Stimulated activated naive B cell treated with anti-CD40 and anti-IgM and Interleukin-4, amounts not matched to agents 10 μg/mL and 1 μg/mL and 100 μg/mL, for 72 hours (primary cell): ENCODE measurements at regions not wholly inside any gene's neighbourhood (a gene's known extent, or its start where the extent isn't known, plus 50 kb on each side); places are given as distances from the start of the nearest gene placed in this dataset.

Experiments
- ATAC-seq, 2 donors: fragments of 150-1000 bp; cut with Tn5 transposase; replicated peaks; 2 replicates each; pipeline ENCODE4 v1.10.0; 2021; ENCODE audit warnings: moderate library complexity in 1 of 2
- DNase-seq: peaks from one replicate; pipeline ENCODE4 v3.0.0; 2021
- H3K27ac Mint-ChIP-seq: one replicate; pipeline ENCODE4 v1.8.0; 2022; ENCODE audit warnings: mild to moderate bottlenecking, mixed read lengths
- H3K27me3 Mint-ChIP-seq, 2 donors: one replicate each; pipeline ENCODE4 v1.8.0; 2022; ENCODE audit warnings: mixed read lengths in 2 of 2
- H3K36me3 Mint-ChIP-seq, 2 donors: one replicate each; pipeline ENCODE4 v1.8.0; 2022; ENCODE audit warnings: mixed read lengths in 2 of 2, mild to moderate bottlenecking in 1 of 2
- H3K4me1 Mint-ChIP-seq, 2 donors: one replicate each; pipeline ENCODE4 v1.8.0; 2022; ENCODE audit warnings: mixed read lengths in 2 of 2, mild to moderate bottlenecking in 1 of 2
- H3K4me3 Mint-ChIP-seq, 2 donors: one replicate each; pipeline ENCODE4 v1.8.0; 2022; ENCODE audit warnings: mild to moderate bottlenecking in 2 of 2, mixed read lengths in 2 of 2, moderate library complexity in 1 of 2
- H3K9me3 Mint-ChIP-seq, 2 donors: one replicate each; pipeline ENCODE4 v1.8.0; 2022; ENCODE audit warnings: mixed read lengths in 2 of 2, mild to moderate bottlenecking in 1 of 2

- Mint-ChIP-seq H3K36me3 (no peaks in the 10 kb centered on the region), H3K27ac (no peak overlapping the region), H3K27me3 (peaks cover 26 to 31% of the 10 kb centered on the region in 2 donors), H3K4me3 (no peak overlapping the region), H3K4me1 (no peaks in the 10 kb centered on the region), H3K9me3 (no peaks in the 10 kb centered on the region)
- ATAC-seq (no peak), DNase-seq (no peak)
Observed at GRCh38 chr10:118537623-118538022, 57.8 kb downstream of the PRLHR start.

GRCh38 chr10:118534136-118534535, 61.3 kb downstream of the PRLHR start:
- Mint-ChIP-seq H3K4me3 (no peak overlapping the region), H3K9me3 (no peaks in the 10 kb centered on the region), H3K27ac (no peak overlapping the region), H3K27me3 (peaks cover 6 to 10% of the 10 kb centered on the region in 2 donors), H3K36me3 (no peaks in the 10 kb centered on the region), H3K4me1 (no peaks in the 10 kb centered on the region)
- ATAC-seq, result no peak
- no peak for DNase-seq

GRCh38 chr10:118531105-118531852, 64.2 kb downstream of the PRLHR start:
- DNase-seq (no peak), ATAC-seq (no peak)
- no peaks in the 10 kb centered on the region for H3K36me3 Mint-ChIP-seq
- H3K9me3 Mint-ChIP-seq, result no peaks in the 10 kb centered on the region
- H3K4me3 Mint-ChIP-seq, result no peak overlapping the region
- peaks cover 16% of the 10 kb centered on the region in 2 donors for H3K27me3 Mint-ChIP-seq
- H3K4me1 Mint-ChIP-seq, result no peaks in the 10 kb centered on the region
- no peak overlapping the region for H3K27ac Mint-ChIP-seq

GRCh38 chr10:118528426-118528825, 67.0 kb downstream of the PRLHR start:
- Mint-ChIP-seq H3K36me3 (no peaks in the 10 kb centered on the region), H3K27me3 (peaks cover 16 to 19% of the 10 kb centered on the region in 2 donors), H3K27ac (no peak overlapping the region), H3K4me1 (no peaks in the 10 kb centered on the region), H3K9me3 (peaks cover 0 to 3% of the 10 kb centered on the region in 2 donors), H3K4me3 (no peak overlapping the region)
- no peak for DNase-seq
- ATAC-seq, result no peak

- Mint-ChIP-seq H3K27me3 (peaks cover 16 to 19% of the 10 kb centered on the region in 2 donors), H3K9me3 (peaks cover 2 to 3% of the 10 kb centered on the region in 2 donors), H3K36me3 (no peaks in the 10 kb centered on the region), H3K4me1 (no peaks in the 10 kb centered on the region), H3K27ac (no peak overlapping the region), H3K4me3 (no peak overlapping the region)
- DNase-seq, result no peak
- no peak for ATAC-seq
Observed at GRCh38 chr10:118523775-118524174, 71.7 kb downstream of the PRLHR start.

GRCh38 chr10:118522791-118523498, 72.5 kb downstream of the PRLHR start:
- H3K36me3 Mint-ChIP-seq, result no peaks in the 10 kb centered on the region
- ATAC-seq (no peak), DNase-seq (no peak)
- peaks cover 6 to 7% of the 10 kb centered on the region in 2 donors for H3K9me3 Mint-ChIP-seq
- peaks cover 10 to 14% of the 10 kb centered on the region in 2 donors for H3K27me3 Mint-ChIP-seq
- H3K4me3 Mint-ChIP-seq, result no peak overlapping the region
- no peaks in the 10 kb centered on the region for H3K4me1 Mint-ChIP-seq
- no peak overlapping the region for H3K27ac Mint-ChIP-seq

- DNase-seq, result no peak
- peaks cover 6 to 7% of the 10 kb centered on the region in 2 donors for H3K9me3 Mint-ChIP-seq
- H3K4me3 Mint-ChIP-seq, result no peak overlapping the region
- H3K27ac Mint-ChIP-seq, result no peak overlapping the region
- no peaks in the 10 kb centered on the region for H3K4me1 Mint-ChIP-seq
- no peak for ATAC-seq
- H3K27me3 Mint-ChIP-seq, result peaks cover under 1 to 9% of the 10 kb centered on the region in 2 donors
- H3K36me3 Mint-ChIP-seq, result no peaks in the 10 kb centered on the region
Observed at GRCh38 chr10:118521415-118522117, 73.9 kb downstream of the PRLHR start.

- Mint-ChIP-seq H3K4me1 (no peaks in the 10 kb centered on the region), H3K4me3 (no peak overlapping the region), H3K27me3 (peaks cover 0 to 11% of the 10 kb centered on the region in 2 donors), H3K9me3 (peaks cover 4 to 8% of the 10 kb centered on the region in 2 donors), H3K27ac (no peak overlapping the region), H3K36me3 (no peaks in the 10 kb centered on the region)
- no peak for DNase-seq
- no peak for ATAC-seq
Observed at GRCh38 chr10:118520116-118520742, 75.2 kb downstream of the PRLHR start.

GRCh38 chr10:118518095-118518494, 77.4 kb downstream of the PRLHR start:
- DNase-seq (no peak), ATAC-seq (no peak)
- Mint-ChIP-seq H3K27me3 (peaks cover 0 to 11% of the 10 kb centered on the region in 2 donors), H3K27ac (no peak overlapping the region), H3K4me3 (no peak overlapping the region), H3K9me3 (peaks cover 4 to 8% of the 10 kb centered on the region in 2 donors), H3K4me1 (no peaks in the 10 kb centered on the region), H3K36me3 (no peaks in the 10 kb centered on the region)

- H3K9me3 Mint-ChIP-seq, result peaks cover 4 to 8% of the 10 kb centered on the region in 2 donors
- DNase-seq (no peak), ATAC-seq (no peak)
- peaks cover 0 to 6% of the 10 kb centered on the region in 2 donors for H3K27me3 Mint-ChIP-seq
- no peak overlapping the region for H3K27ac Mint-ChIP-seq
- no peak overlapping the region for H3K4me3 Mint-ChIP-seq
- no peaks in the 10 kb centered on the region for H3K4me1 Mint-ChIP-seq
- H3K36me3 Mint-ChIP-seq, result no peaks in the 10 kb centered on the region
Observed at GRCh38 chr10:118516716-118517115, 78.7 kb downstream of the PRLHR start.

GRCh38 chr10:118513174-118513573, 82.3 kb downstream of the PRLHR start:
- ATAC-seq, result no peak
- Mint-ChIP-seq H3K4me3 (no peak overlapping the region), H3K36me3 (no peaks in the 10 kb centered on the region)

GRCh38 chr10:118511711-118512110, 83.7 kb downstream of the PRLHR start:
- Mint-ChIP-seq H3K4me3 (no peak overlapping the region), H3K9me3 (peaks cover 0 to 1% of the 10 kb centered on the region in 2 donors), H3K36me3 (no peaks in the 10 kb centered on the region), H3K4me1 (no peaks in the 10 kb centered on the region), H3K27ac (no peak overlapping the region), H3K27me3 (peaks cover 0 to 6% of the 10 kb centered on the region in 2 donors)
- ATAC-seq (no peak), DNase-seq (no peak)

More at GRCh38 chr10:118513174-118513573, 82.3 kb downstream of the PRLHR start:
- Mint-ChIP-seq H3K27ac (no peak overlapping the region), H3K27me3 (peaks cover 0 to 6% of the 10 kb centered on the region in 2 donors), H3K4me1 (no peaks in the 10 kb centered on the region), H3K9me3 (peaks cover 1 to 2% of the 10 kb centered on the region in 2 donors)
- DNase-seq, result no peak

GRCh38 chr10:118508863-118509262, 86.6 kb downstream of the PRLHR start:
- DNase-seq, result no peak
- no peaks in the 10 kb centered on the region for H3K9me3 Mint-ChIP-seq
- H3K27ac Mint-ChIP-seq, result no peak overlapping the region
- no peaks in the 10 kb centered on the region for H3K4me1 Mint-ChIP-seq
- H3K27me3 Mint-ChIP-seq, result peaks cover 0 to 4% of the 10 kb centered on the region in 2 donors
- no peak for ATAC-seq
- no peak overlapping the region for H3K4me3 Mint-ChIP-seq
- H3K36me3 Mint-ChIP-seq, result no peaks in the 10 kb centered on the region

- H3K27me3 Mint-ChIP-seq, result peaks cover 0 to 9% of the 10 kb centered on the region in 2 donors
- no peak for DNase-seq
- no peaks in the 10 kb centered on the region for H3K4me1 Mint-ChIP-seq
- peaks cover 0 to 3% of the 10 kb centered on the region in 2 donors for H3K9me3 Mint-ChIP-seq
- no peak for ATAC-seq
- no peaks in the 10 kb centered on the region for H3K36me3 Mint-ChIP-seq
- no peak overlapping the region for H3K27ac Mint-ChIP-seq
- H3K4me3 Mint-ChIP-seq, result no peak overlapping the region
Observed at GRCh38 chr10:118508355-118508754, 87.1 kb downstream of the PRLHR start.
